Liver (tissue), 3 donors: ENCODE measurements at regions not wholly inside any gene's neighbourhood (a gene's known extent, or its start where the extent isn't known, plus 50 kb on each side); places are given as distances from the start of the nearest gene placed in this dataset.
"Not testable (repeated sequence)": the region's sequence is repeated elsewhere in the genome, so short reads cannot be mapped to it uniquely, and the experiment has no call there.

Source experiments
- EGR1 ChIP-seq, 2 donors: IDR thresholded peaks; 2 replicates each; pipeline ENCODE4 v1.6.1; 2016 to 2018; ENCODE audit warnings: antibody characterized with exemption in 2 of 2, low read depth in 2 of 2
- SP1 ChIP-seq: IDR thresholded peaks from 2 replicates; pipeline ENCODE4 v1.6.1; 2018; ENCODE audit warnings: antibody characterized with exemption, mild to moderate bottlenecking
- YY1 ChIP-seq: IDR thresholded peaks from 2 replicates; pipeline ENCODE4 v1.6.1; 2016; ENCODE audit warnings: antibody characterized with exemption, mild to moderate bottlenecking
- TF ChIP-seq, protein P1 (sequence below): fragments of 150-350 bp; IDR thresholded peaks from 2 replicates; pipeline ENCODE4 v1.5.1; 2017; ENCODE audit warnings: improper control_type of control experiment, low read depth, low read length; ENCODE audit not compliant: missing input control
- TF ChIP-seq, protein P2 (sequence below): IDR thresholded peaks from 2 replicates; pipeline ENCODE4 v1.6.1; 2016; ENCODE audit warnings: antibody characterized with exemption, mild to moderate bottlenecking
- TF ChIP-seq, protein P3 (sequence below): IDR thresholded peaks from 2 replicates; pipeline ENCODE4 v1.6.1; 2016; ENCODE audit warnings: antibody characterized with exemption
- TF ChIP-seq, protein P4 (sequence below): IDR thresholded peaks from 2 replicates; pipeline ENCODE4 v1.6.1; 2016; ENCODE audit warnings: antibody characterized with exemption
- donor health status: healthy.
- donor health status: healthy.

DNA sequence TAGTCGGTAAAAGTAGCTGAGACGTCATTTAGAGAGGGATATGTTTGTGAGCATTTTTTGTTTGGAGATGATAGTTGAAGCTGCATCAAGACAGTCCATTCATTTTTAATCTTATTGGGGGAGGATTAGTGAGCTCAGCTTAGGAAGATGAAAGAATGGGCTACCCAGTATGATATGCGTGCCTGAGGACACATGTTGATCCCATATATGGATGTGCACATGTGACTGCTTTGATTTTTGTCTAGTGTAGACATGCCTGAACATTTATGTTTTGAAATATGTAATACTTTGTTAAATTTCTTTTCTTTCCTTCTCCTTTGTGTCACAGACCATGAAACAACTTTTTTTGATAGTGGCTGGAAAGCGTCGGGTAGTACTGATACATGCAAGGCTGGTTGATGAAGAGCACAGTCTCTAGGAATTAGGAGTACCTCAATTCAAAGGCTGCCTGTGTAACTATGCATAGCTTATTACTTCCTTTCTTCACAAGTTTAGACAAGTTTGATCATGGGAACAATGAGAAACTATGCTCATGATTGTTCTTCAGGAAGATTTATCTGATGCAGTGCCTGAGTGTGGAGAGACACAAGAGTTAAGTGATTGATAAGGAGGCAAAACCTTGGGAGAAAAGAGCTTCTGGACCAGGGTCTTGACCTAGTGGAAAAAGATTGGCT is 62.1 kb upstream of the NUTM2F start:
- TF ChIP-seq, protein P1, sequence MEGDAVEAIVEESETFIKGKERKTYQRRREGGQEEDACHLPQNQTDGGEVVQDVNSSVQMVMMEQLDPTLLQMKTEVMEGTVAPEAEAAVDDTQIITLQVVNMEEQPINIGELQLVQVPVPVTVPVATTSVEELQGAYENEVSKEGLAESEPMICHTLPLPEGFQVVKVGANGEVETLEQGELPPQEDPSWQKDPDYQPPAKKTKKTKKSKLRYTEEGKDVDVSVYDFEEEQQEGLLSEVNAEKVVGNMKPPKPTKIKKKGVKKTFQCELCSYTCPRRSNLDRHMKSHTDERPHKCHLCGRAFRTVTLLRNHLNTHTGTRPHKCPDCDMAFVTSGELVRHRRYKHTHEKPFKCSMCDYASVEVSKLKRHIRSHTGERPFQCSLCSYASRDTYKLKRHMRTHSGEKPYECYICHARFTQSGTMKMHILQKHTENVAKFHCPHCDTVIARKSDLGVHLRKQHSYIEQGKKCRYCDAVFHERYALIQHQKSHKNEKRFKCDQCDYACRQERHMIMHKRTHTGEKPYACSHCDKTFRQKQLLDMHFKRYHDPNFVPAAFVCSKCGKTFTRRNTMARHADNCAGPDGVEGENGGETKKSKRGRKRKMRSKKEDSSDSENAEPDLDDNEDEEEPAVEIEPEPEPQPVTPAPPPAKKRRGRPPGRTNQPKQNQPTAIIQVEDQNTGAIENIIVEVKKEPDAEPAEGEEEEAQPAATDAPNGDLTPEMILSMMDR, result not testable (repeated sequence)
- TF ChIP-seq, protein P2, sequence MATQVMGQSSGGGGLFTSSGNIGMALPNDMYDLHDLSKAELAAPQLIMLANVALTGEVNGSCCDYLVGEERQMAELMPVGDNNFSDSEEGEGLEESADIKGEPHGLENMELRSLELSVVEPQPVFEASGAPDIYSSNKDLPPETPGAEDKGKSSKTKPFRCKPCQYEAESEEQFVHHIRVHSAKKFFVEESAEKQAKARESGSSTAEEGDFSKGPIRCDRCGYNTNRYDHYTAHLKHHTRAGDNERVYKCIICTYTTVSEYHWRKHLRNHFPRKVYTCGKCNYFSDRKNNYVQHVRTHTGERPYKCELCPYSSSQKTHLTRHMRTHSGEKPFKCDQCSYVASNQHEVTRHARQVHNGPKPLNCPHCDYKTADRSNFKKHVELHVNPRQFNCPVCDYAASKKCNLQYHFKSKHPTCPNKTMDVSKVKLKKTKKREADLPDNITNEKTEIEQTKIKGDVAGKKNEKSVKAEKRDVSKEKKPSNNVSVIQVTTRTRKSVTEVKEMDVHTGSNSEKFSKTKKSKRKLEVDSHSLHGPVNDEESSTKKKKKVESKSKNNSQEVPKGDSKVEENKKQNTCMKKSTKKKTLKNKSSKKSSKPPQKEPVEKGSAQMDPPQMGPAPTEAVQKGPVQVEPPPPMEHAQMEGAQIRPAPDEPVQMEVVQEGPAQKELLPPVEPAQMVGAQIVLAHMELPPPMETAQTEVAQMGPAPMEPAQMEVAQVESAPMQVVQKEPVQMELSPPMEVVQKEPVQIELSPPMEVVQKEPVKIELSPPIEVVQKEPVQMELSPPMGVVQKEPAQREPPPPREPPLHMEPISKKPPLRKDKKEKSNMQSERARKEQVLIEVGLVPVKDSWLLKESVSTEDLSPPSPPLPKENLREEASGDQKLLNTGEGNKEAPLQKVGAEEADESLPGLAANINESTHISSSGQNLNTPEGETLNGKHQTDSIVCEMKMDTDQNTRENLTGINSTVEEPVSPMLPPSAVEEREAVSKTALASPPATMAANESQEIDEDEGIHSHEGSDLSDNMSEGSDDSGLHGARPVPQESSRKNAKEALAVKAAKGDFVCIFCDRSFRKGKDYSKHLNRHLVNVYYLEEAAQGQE, result not testable (repeated sequence)
- not testable (repeated sequence) for TF ChIP-seq EGR1 (IDR thresholded peaks at IDR 0.05; ENCODE audit: low read depth in 2 of 2); SP1; YY1
- TF ChIP-seq, protein P3, sequence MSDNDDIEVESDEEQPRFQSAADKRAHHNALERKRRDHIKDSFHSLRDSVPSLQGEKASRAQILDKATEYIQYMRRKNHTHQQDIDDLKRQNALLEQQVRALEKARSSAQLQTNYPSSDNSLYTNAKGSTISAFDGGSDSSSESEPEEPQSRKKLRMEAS, result not testable (repeated sequence)
- TF ChIP-seq, protein P4, sequence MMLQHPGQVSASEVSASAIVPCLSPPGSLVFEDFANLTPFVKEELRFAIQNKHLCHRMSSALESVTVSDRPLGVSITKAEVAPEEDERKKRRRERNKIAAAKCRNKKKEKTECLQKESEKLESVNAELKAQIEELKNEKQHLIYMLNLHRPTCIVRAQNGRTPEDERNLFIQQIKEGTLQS, result not testable (repeated sequence)
